Activated CD4-positive, alpha-beta T cell treated with anti-CD3 and anti-CD28 coated beads, Interleukin-2, amount 10 ng/mL, durations not matched to agents 24 days and 14 days (primary cell): ENCODE measurements at regions not wholly inside any gene's neighbourhood (a gene's known extent, or its start where the extent isn't known, plus 50 kb on each side); places are given as distances from the start of the nearest gene placed in this dataset.
"Not testable (repeated sequence)": the region's sequence is repeated elsewhere in the genome, so short reads cannot be mapped to it uniquely, and the experiment has no call there.

Source experiments
- DNase-seq: peaks from one replicate; pipeline ENCODE4 v3.0.0; 2022
- H3K27ac Mint-ChIP-seq: one replicate; pipeline ENCODE4 v1.8.0; 2022; ENCODE audit warnings: mild to moderate bottlenecking, mixed read lengths
- H3K27me3 Mint-ChIP-seq: one replicate; pipeline ENCODE4 v1.8.0; 2022; ENCODE audit warnings: mixed read lengths
- H3K36me3 Mint-ChIP-seq: one replicate; pipeline ENCODE4 v1.8.0; 2022; ENCODE audit warnings: low read depth, mild to moderate bottlenecking, mixed read lengths
- H3K4me1 Mint-ChIP-seq: one replicate; pipeline ENCODE4 v1.8.0; 2021; ENCODE audit warnings: mixed read lengths
- H3K4me3 Mint-ChIP-seq: one replicate; pipeline ENCODE4 v1.8.0; 2022; ENCODE audit warnings: mild to moderate bottlenecking, moderate library complexity, mixed read lengths
- H3K9me3 Mint-ChIP-seq: one replicate; pipeline ENCODE4 v1.8.0; 2021; ENCODE audit warnings: mixed read lengths
- intact Hi-C: fragments of 100-400 bp; cut with micrococcal nuclease; formaldehyde crosslinking; loops from one replicate; pipeline ENCODE4 v1.15.1; 2023

DNA sequence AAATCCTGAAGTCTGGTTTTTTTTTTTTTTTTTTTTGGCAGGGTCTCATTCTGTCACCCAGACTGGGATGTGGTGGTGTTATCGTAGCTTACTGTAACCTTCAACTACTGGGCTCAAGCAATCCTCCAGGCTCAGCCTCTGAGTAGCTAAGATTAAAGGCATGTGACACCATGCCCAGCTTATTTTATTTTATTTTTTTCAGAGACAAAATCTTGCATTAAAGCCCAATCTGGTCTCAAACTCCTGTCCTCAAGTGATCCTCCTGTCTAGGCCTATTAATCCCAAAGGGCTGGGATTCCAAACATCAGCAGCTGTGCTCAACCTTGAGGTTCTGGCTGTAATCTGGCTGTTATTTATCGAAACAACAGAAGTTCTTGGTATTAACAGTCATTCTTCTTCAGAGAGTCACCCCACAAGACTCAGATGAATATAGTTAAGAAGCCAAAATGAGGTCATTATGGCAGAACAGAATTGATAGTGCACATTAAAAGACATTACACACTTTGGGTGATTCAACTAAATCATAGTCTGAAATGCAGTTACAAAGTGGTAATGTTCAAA lies 186.8 kb downstream of the USP22 start:
- not testable (repeated sequence) for H3K27ac Mint-ChIP-seq, H3K4me3 Mint-ChIP-seq

GRCh38 chr17:20866444-20867209 lies 176.2 kb downstream of the USP22 start:
- H3K27me3 Mint-ChIP-seq, result peaks cover 19% of the 10 kb centered on the region
- H3K4me3 Mint-ChIP-seq, H3K9me3 Mint-ChIP-seq, DNase-seq, intact Hi-C loops, H3K36me3 Mint-ChIP-seq, H3K4me1 Mint-ChIP-seq, H3K27ac Mint-ChIP-seq: not testable (repeated sequence)

More for the DNA sequence above, 186.8 kb downstream of the USP22 start:
- H3K9me3 Mint-ChIP-seq, intact Hi-C loops, DNase-seq, H3K4me1 Mint-ChIP-seq, H3K36me3 Mint-ChIP-seq: not testable (repeated sequence)
- H3K27me3 Mint-ChIP-seq, result peaks cover 24% of the 10 kb centered on the region

GRCh38 chr17:20867436-20867937 lies 175.3 kb downstream of the USP22 start:
- peaks cover 16% of the 10 kb centered on the region for H3K27me3 Mint-ChIP-seq
- H3K4me1 Mint-ChIP-seq, H3K27ac Mint-ChIP-seq, H3K36me3 Mint-ChIP-seq, H3K4me3 Mint-ChIP-seq, DNase-seq, intact Hi-C loops, H3K9me3 Mint-ChIP-seq: not testable (repeated sequence)

- H3K27ac Mint-ChIP-seq, H3K36me3 Mint-ChIP-seq, DNase-seq, intact Hi-C loops, H3K4me1 Mint-ChIP-seq, H3K9me3 Mint-ChIP-seq, H3K4me3 Mint-ChIP-seq: not testable (repeated sequence)
- peaks cover 16% of the 10 kb centered on the region for H3K27me3 Mint-ChIP-seq
Measured at GRCh38 chr17:20867938-20868661, 174.7 kb downstream of the USP22 start.

- H3K36me3 Mint-ChIP-seq, DNase-seq, H3K27ac Mint-ChIP-seq, H3K4me1 Mint-ChIP-seq, intact Hi-C loops, H3K9me3 Mint-ChIP-seq, H3K4me3 Mint-ChIP-seq: not testable (repeated sequence)
- H3K27me3 Mint-ChIP-seq, result peaks cover 16% of the 10 kb centered on the region
Measured at GRCh38 chr17:20868662-20869007, 174.2 kb downstream of the USP22 start.

- H3K9me3 Mint-ChIP-seq, H3K4me3 Mint-ChIP-seq, H3K4me1 Mint-ChIP-seq, H3K27ac Mint-ChIP-seq, intact Hi-C loops, H3K36me3 Mint-ChIP-seq, DNase-seq: not testable (repeated sequence)
- peaks cover 22% of the 10 kb centered on the region for H3K27me3 Mint-ChIP-seq
Measured at GRCh38 chr17:20873173-20873572, 169.6 kb downstream of the USP22 start.

DNA sequence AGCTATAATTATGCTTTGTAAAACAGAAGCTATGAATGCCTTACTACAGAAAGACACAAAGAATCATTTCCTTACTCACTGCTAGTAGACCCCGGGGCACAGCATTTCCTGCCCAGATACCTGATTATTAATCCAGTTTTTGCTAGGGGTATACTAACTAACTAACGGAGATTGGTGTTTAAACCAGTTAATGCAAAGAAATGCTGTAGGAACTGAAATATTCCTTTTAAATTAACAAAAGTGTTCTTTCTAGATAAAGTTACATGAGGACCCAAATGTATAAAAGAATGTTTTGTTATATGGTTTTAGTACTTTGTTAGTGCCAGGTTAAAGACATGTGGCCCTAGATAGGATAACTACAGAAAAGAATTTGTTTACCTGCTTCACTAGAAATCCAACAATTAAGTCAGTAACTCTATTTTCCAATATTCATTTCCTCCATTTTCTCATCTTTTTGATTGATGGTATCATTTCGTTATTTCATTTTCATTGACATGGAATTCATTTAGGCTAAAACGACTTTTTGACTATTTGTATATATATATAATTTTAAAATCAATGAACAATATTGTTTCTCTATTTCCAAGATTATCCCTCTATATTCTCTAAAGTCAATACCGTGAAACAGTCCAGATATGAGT lies 169.0 kb downstream of the USP22 start:
- H3K9me3 Mint-ChIP-seq, H3K36me3 Mint-ChIP-seq, DNase-seq, intact Hi-C loops, H3K4me1 Mint-ChIP-seq, H3K27ac Mint-ChIP-seq, H3K4me3 Mint-ChIP-seq: not testable (repeated sequence)
- H3K27me3 Mint-ChIP-seq, result peaks cover 23% of the 10 kb centered on the region

DNA sequence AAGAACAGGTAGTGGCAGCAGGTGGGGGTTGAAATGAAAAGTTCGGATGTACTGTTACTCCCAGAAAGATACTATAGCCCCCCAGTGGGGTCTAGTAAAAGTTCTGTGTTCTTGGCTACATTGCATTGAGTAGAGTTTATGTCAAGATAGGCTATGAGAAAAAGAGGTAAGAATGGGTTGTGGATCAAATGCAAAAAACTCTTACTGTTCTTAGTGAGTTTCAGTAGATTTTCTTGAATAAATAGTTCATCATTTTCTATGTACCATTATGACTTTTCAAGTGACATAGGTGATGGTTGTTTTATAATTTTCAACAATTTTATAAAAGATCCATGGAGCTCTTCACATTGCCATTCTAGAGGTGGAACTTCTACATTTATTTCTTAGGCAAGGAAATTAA lies 165.4 kb downstream of the USP22 start:
- H3K4me3 Mint-ChIP-seq, H3K4me1 Mint-ChIP-seq, H3K9me3 Mint-ChIP-seq, intact Hi-C loops, H3K27ac Mint-ChIP-seq, H3K36me3 Mint-ChIP-seq, DNase-seq: not testable (repeated sequence)
- H3K27me3 Mint-ChIP-seq, result peaks cover 29% of the 10 kb centered on the region

- Mint-ChIP-seq H3K36me3 (no peaks in the 10 kb centered on the region), H3K9me3 (no peaks in the 10 kb centered on the region), H3K4me3 (no peak overlapping the region), H3K4me1 (no peaks in the 10 kb centered on the region), H3K27me3 (peaks cover 18% of the 10 kb centered on the region), H3K27ac (no peak overlapping the region)
- intact Hi-C loops, result no loop called here
- peak; percentile 34 for DNase-seq
Measured at GRCh38 chr17:20890338-20890737, 152.5 kb downstream of the USP22 start.

- H3K9me3 Mint-ChIP-seq, H3K27ac Mint-ChIP-seq, H3K36me3 Mint-ChIP-seq, H3K4me3 Mint-ChIP-seq, intact Hi-C loops, H3K27me3 Mint-ChIP-seq, H3K4me1 Mint-ChIP-seq: not testable (repeated sequence)
- DNase-seq, result peak; percentile 19
Measured at GRCh38 chr17:20895426-20895825, 147.4 kb downstream of the USP22 start.

GRCh38 chr17:20896153-20896649 lies 146.6 kb downstream of the USP22 start:
- Mint-ChIP-seq H3K4me1 (no peaks in the 10 kb centered on the region), H3K9me3 (no peaks in the 10 kb centered on the region), H3K27ac (no peak overlapping the region), H3K27me3 (peaks cover 2% of the 10 kb centered on the region), H3K36me3 (no peaks in the 10 kb centered on the region), H3K4me3 (no peak overlapping the region)
- intact Hi-C loops, result no loop called here
- DNase-seq, result peak; percentile 78

DNA sequence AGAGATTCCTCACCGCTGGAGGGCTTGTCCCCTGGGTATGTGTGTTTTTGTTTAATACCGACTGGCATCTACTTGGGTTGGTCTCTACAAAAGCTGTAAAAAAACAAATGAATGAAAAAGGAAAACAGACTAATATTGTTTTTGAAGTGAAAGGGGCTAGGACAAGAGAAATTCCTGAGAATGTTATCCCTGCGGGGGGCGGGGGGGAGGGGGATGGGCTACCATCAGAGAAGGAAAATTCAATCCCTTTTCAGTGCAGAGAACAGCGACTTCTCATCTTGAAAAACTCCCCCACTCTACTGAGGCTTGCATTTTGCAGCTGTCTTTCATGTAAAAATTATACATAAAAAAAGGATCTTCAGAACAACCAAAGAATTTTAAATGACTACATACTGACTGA lies 144.1 kb downstream of the USP22 start:
- H3K27me3 Mint-ChIP-seq, result peaks cover 22% of the 10 kb centered on the region
- H3K4me3 Mint-ChIP-seq, H3K9me3 Mint-ChIP-seq, H3K36me3 Mint-ChIP-seq, intact Hi-C loops, H3K27ac Mint-ChIP-seq, DNase-seq, H3K4me1 Mint-ChIP-seq: not testable (repeated sequence)

DNA sequence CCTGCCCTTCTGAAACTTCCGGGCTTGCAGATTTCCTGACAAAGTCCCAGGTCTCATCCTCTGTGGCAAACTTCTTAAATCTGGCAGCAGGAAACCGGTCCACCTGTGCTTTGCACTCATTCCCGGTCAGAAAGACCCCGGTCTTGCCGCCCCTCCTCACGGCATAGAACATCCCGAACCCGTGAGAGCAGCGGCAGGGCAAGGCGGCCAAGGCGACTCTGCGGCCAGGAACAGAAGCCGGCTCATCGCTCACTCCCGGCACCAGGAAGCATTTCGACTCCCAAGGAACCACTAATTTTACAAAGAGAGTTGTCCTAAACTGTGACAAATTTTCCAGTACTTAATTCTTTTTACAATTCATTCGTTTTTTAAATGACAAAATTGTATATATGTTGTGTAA lies 140.3 kb downstream of the USP22 start:
- peaks cover 38% of the 10 kb centered on the region for H3K27me3 Mint-ChIP-seq
- peak; percentile 49 for DNase-seq
- intact Hi-C loops, H3K4me3 Mint-ChIP-seq, H3K36me3 Mint-ChIP-seq, H3K4me1 Mint-ChIP-seq, H3K27ac Mint-ChIP-seq, H3K9me3 Mint-ChIP-seq: not testable (repeated sequence)

GRCh38 chr17:20903549-20903948 lies 139.3 kb downstream of the USP22 start:
- H3K36me3 Mint-ChIP-seq, H3K27ac Mint-ChIP-seq, DNase-seq, intact Hi-C loops, H3K9me3 Mint-ChIP-seq, H3K4me3 Mint-ChIP-seq, H3K4me1 Mint-ChIP-seq: not testable (repeated sequence)
- H3K27me3 Mint-ChIP-seq, result peaks cover 38% of the 10 kb centered on the region
